Glutamatergic neuron (in vitro differentiated cells): ENCODE measurements at regions not wholly inside any gene's neighbourhood (a gene's known extent, or its start where the extent isn't known, plus 50 kb on each side); places are given as distances from the start of the nearest gene placed in this dataset.

Source experiments
- DNase-seq: peaks from one replicate; pipeline ENCODE4 v3.0.0; 2022
- H3K27ac Mint-ChIP-seq: one replicate; pipeline ENCODE4 v1.8.0; 2020; ENCODE audit warnings: mild to moderate bottlenecking, mixed read lengths, inconsistent platforms; ENCODE audit not compliant: unreplicated experiment
- H3K27me3 Mint-ChIP-seq: one replicate; pipeline ENCODE4 v1.8.0; 2020; ENCODE audit warnings: mild to moderate bottlenecking, moderate library complexity, mixed read lengths, inconsistent platforms; ENCODE audit not compliant: unreplicated experiment
- H3K36me3 Mint-ChIP-seq: one replicate; pipeline ENCODE4 v1.8.0; 2020; ENCODE audit warnings: mild to moderate bottlenecking, mixed read lengths, inconsistent platforms; ENCODE audit not compliant: unreplicated experiment
- H3K4me1 Mint-ChIP-seq: one replicate; pipeline ENCODE4 v1.8.0; 2020; ENCODE audit warnings: mild to moderate bottlenecking, low read depth, mixed read lengths, inconsistent platforms; ENCODE audit not compliant: unreplicated experiment
- H3K4me3 Mint-ChIP-seq: one replicate; pipeline ENCODE4 v1.8.0; 2020; ENCODE audit warnings: mild to moderate bottlenecking, mixed read lengths, inconsistent platforms; ENCODE audit not compliant: unreplicated experiment
- H3K9me3 Mint-ChIP-seq: one replicate; pipeline ENCODE4 v1.8.0; 2020; ENCODE audit warnings: mild to moderate bottlenecking, moderate library complexity, mixed read lengths, inconsistent platforms; ENCODE audit not compliant: unreplicated experiment
- CTCF ChIP-seq: fragments of 200-600 bp; sonication (generic); IDR thresholded peaks from one replicate; pipeline ENCODE4 v1.5.0; 2021; ENCODE audit not compliant: partially characterized antibody, unreplicated experiment

- TF ChIP-seq CTCF: no peak
- no peaks in the 10 kb centered on the region for H3K27me3 Mint-ChIP-seq
- H3K4me1 Mint-ChIP-seq: no peaks in the 10 kb centered on the region
Measured at GRCh38 chr3:162094301-162094700, 597.7 kb downstream of the OTOL1 start.

DNA sequence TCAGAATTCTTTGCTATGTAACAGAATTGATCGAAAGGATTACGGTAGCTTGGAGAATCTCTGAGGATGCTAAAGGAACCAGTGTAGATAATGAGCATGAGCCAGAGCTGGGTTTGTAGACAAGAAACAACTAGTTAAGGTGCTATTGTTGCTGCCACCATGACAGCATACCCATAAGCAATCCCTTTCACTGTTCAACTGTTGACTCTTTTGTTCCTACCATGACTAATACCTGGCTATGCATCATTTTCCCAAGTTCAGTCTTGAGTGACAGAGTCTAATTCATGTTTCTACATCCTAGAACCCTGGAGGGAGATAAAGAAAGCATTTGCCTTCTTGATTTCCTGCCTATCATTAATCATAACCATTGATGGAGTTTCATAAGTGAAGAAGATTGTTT is 600.3 kb downstream of the OTOL1 start:
- H3K27me3 Mint-ChIP-seq: no peaks in the 10 kb centered on the region
- no peak overlapping the region for H3K27ac Mint-ChIP-seq
- no peaks in the 10 kb centered on the region for H3K36me3 Mint-ChIP-seq
- peaks cover 1% of the 10 kb centered on the region for H3K9me3 Mint-ChIP-seq
- H3K4me3 Mint-ChIP-seq: no peak overlapping the region
- no peak for TF ChIP-seq CTCF
- no peaks in the 10 kb centered on the region for H3K4me1 Mint-ChIP-seq
- no peak for DNase-seq

More at GRCh38 chr3:162094301-162094700, 597.7 kb downstream of the OTOL1 start:
- H3K4me3 Mint-ChIP-seq: no peak overlapping the region
- no peak overlapping the region for H3K27ac Mint-ChIP-seq
- H3K9me3 Mint-ChIP-seq: peaks cover 1% of the 10 kb centered on the region
- no peaks in the 10 kb centered on the region for H3K36me3 Mint-ChIP-seq
- no peak for DNase-seq

- no peaks in the 10 kb centered on the region for H3K4me1 Mint-ChIP-seq
- no peak for TF ChIP-seq CTCF
- H3K4me3 Mint-ChIP-seq: no peak overlapping the region
- no peaks in the 10 kb centered on the region for H3K36me3 Mint-ChIP-seq
- no peaks in the 10 kb centered on the region for H3K27me3 Mint-ChIP-seq
- no peak overlapping the region for H3K27ac Mint-ChIP-seq
- no peaks in the 10 kb centered on the region for H3K9me3 Mint-ChIP-seq
- no peak for DNase-seq
Measured at GRCh38 chr3:162103808-162104207, 607.2 kb downstream of the OTOL1 start.

GRCh38 chr3:162111861-162112260 is 615.3 kb downstream of the OTOL1 start:
- no peaks in the 10 kb centered on the region for H3K36me3 Mint-ChIP-seq
- DNase-seq: no peak

GRCh38 chr3:162112719-162113118 is 616.1 kb downstream of the OTOL1 start:
- no peaks in the 10 kb centered on the region for H3K36me3 Mint-ChIP-seq

More at GRCh38 chr3:162111861-162112260, 615.3 kb downstream of the OTOL1 start:
- TF ChIP-seq CTCF: no peak
- Mint-ChIP-seq H3K27ac (no peak overlapping the region), H3K4me1 (no peaks in the 10 kb centered on the region), H3K27me3 (no peaks in the 10 kb centered on the region), H3K9me3 (no peaks in the 10 kb centered on the region), H3K4me3 (no peak overlapping the region)

More at GRCh38 chr3:162112719-162113118, 616.1 kb downstream of the OTOL1 start:
- H3K27ac Mint-ChIP-seq: no peak overlapping the region
- H3K27me3 Mint-ChIP-seq: no peaks in the 10 kb centered on the region
- no peaks in the 10 kb centered on the region for H3K9me3 Mint-ChIP-seq
- no peak for TF ChIP-seq CTCF
- no peaks in the 10 kb centered on the region for H3K4me1 Mint-ChIP-seq
- no peak for DNase-seq
- H3K4me3 Mint-ChIP-seq: no peak overlapping the region
